HCT116 (cell line): ENCODE measurements at regions not wholly inside any gene's neighbourhood (a gene's known extent, or its start where the extent isn't known, plus 50 kb on each side); places are given as distances from the start of the nearest gene placed in this dataset.

ENCODE experiments used
- ATAC-seq: fragments of 200-7000 bp; cut with Tn5 transposase; 2 replicates; pipeline ENCODE4 v1.9.1; 2020; ENCODE audit warnings: mild to moderate bottlenecking, moderate library complexity
- BruUV-seq: library from RNA; stranded (reverse); fragments of 400-500 nt; replicated peaks from 2 replicates; lab custom pipeline; 2021; lab: Mats Ljungman, UMichigan
- CTCF ChIA-PET: fragments of 300-600 bp; sonication (Branson Sonifier 250); formaldehyde crosslinking; loops from one replicate; lab custom pipeline; 2021; ENCODE audit warnings: antibody characterized with exemption; lab: Charles Lee
- POLR2A ChIA-PET: fragments of 300-600, 350-600 bp; sonication (Branson Sonifier 250); formaldehyde crosslinking; loops from one replicate; lab custom pipeline; 2021; ENCODE audit warnings: antibody characterized with exemption; lab: Charles Lee
- RAD21 ChIA-PET, 2 experiments: fragments of 300-600 bp; sonication (Branson Sonifier 250); formaldehyde crosslinking; loops; one replicate each; lab custom pipeline; 2023; ENCODE audit warnings: low total read pairs in 2 of 2; ENCODE audit not compliant: uncharacterized antibody in 2 of 2, unreplicated experiment in 2 of 2, low non-redundant PET in 1 of 2; lab: Charles Lee
- DNase-seq: peaks from one replicate; pipeline ENCODE4 v3.0.0-alpha.2; 2010; ENCODE audit warnings: low read depth, low spot score
- H2AFZ ChIP-seq: fragments of 200-600 bp; shearing (Covaris generic), sonication (generic); 2 replicates; pipeline ENCODE4 v1.6.1; 2017; ENCODE audit warnings: low read depth, mixed run types, mixed read lengths, antibody characterized with exemption, low read length; ENCODE audit not compliant: poor library complexity, severe bottlenecking
- H3K27ac ChIP-seq: 2 replicates; pipeline ENCODE4 v1.5.1; 2012; ENCODE audit warnings: low read depth, low read length
- H3K27me3 ChIP-seq: fragments of 200-600 bp; sonication (generic); 2 replicates; pipeline ENCODE4 v1.6.1; 2016; ENCODE audit warnings: mixed run types, low read length, mixed read lengths; ENCODE audit not compliant: insufficient read depth
- H3K36me3 ChIP-seq, 2 experiments: fragments of 200-500 bp in 1 of 2; fragments of 200-600 bp in 1 of 2; sonication (Bioruptor generic) in 1 of 2; sonication (generic) in 1 of 2; 2 replicates each; pipeline versions ENCODE4 v1.5.1 to v1.6.1; 2014 to 2016; ENCODE audit warnings: low read length in 2 of 2, inconsistent platforms in 1 of 2, mixed read lengths in 1 of 2, mixed run types in 1 of 2; ENCODE audit not compliant: insufficient read depth in 2 of 2, control insufficient read depth in 1 of 2
- H3K4me1 ChIP-seq, 2 experiments: fragments of 200-600 bp in 1 of 2; sonication (generic) in 1 of 2; 2 replicates each; pipeline versions ENCODE4 v1.5.1 to v1.6.1; 2012 to 2017; ENCODE audit warnings: low read length in 2 of 2, inconsistent platforms in 1 of 2, mild to moderate bottlenecking in 1 of 2, mixed read lengths in 1 of 2, mixed run types in 1 of 2, moderate library complexity in 1 of 2; ENCODE audit not compliant: insufficient read depth in 2 of 2, control insufficient read depth in 1 of 2
- H3K4me2 ChIP-seq: fragments of 200-600 bp; sonication (generic); 2 replicates; pipeline ENCODE4 v1.6.1; 2017; ENCODE audit warnings: mixed run types, low read length, mixed read lengths
- H3K4me3 ChIP-seq, 2 experiments: fragments of 200-600 bp in 1 of 2; sonication (generic) in 1 of 2; replicated peaks in 1 of 2; 2 replicates each; pipeline ENCODE4 v1.5.1; 2011 to 2016; ENCODE audit warnings: low read length in 2 of 2, control low read depth in 1 of 2, low read depth in 1 of 2, mild to moderate bottlenecking in 1 of 2, mixed read lengths in 1 of 2, mixed run types in 1 of 2
- H3K79me2 ChIP-seq: fragments of 200-600 bp; sonication (generic); 2 replicates; pipeline ENCODE4 v1.6.1; 2017; ENCODE audit warnings: mild to moderate bottlenecking, mixed run types, low read length, moderate library complexity, mixed read lengths; ENCODE audit not compliant: insufficient read depth
- H3K9ac ChIP-seq: fragments of 200-600 bp; sonication (generic); 2 replicates; pipeline ENCODE4 v1.6.1; 2016; ENCODE audit warnings: low read length, mixed read lengths
- H3K9me2 ChIP-seq: fragments of 200-600 bp; sonication (generic), shearing (Covaris generic); 2 replicates; pipeline ENCODE4 v1.6.1; 2017; ENCODE audit warnings: mixed run types, mild to moderate bottlenecking, moderate library complexity; ENCODE audit not compliant: insufficient read depth
- H3K9me3 ChIP-seq, 2 experiments: fragments of 200-500 bp in 1 of 2; fragments of 200-600 bp in 1 of 2; sonication (Bioruptor generic) in 1 of 2; sonication (generic) in 1 of 2; 2 replicates each; pipeline ENCODE4 v1.6.1; 2014 to 2017; ENCODE audit warnings: low read length in 2 of 2, mixed read lengths in 2 of 2, inconsistent platforms in 1 of 2, low read depth in 1 of 2, mild to moderate bottlenecking in 1 of 2, mixed run types in 1 of 2, moderate library complexity in 1 of 2; ENCODE audit not compliant: control insufficient read depth in 1 of 2, insufficient read depth in 1 of 2
- H4K20me1 ChIP-seq: fragments of 200-600 bp; sonication (generic), shearing (Covaris generic); 2 replicates; pipeline ENCODE4 v1.6.1; 2017; ENCODE audit warnings: mixed run types, mild to moderate bottlenecking, moderate library complexity; ENCODE audit not compliant: insufficient read depth
- CEBPB ChIP-seq: IDR thresholded peaks from 2 replicates; pipeline ENCODE4 v1.6.1; 2012; ENCODE audit warnings: low read depth
- CTCF ChIP-seq, 3 experiments: fragments of 200-600 bp in 1 of 3; sonication (generic) in 1 of 3; IDR thresholded peaks in 2 of 3; conservative IDR thresholded peaks in 1 of 3; 2 replicates each; pipeline ENCODE4 v1.5.1; 2012 to 2017; ENCODE audit warnings: low read depth in 2 of 3, low read length in 2 of 3, antibody characterized with exemption in 1 of 3, borderline replicate concordance in 1 of 3, control low read depth in 1 of 3, mild to moderate bottlenecking in 1 of 3, mixed read lengths in 1 of 3, mixed run types in 1 of 3, moderate library complexity in 1 of 3; ENCODE audit not compliant: insufficient read depth in 1 of 3
- EGR1 ChIP-seq: IDR thresholded peaks from 2 replicates; pipeline ENCODE4 v1.6.1; 2012; ENCODE audit warnings: low read depth
- ELF1 ChIP-seq: IDR thresholded peaks from 2 replicates; pipeline ENCODE4 v1.6.1; 2012; ENCODE audit warnings: low read depth, borderline replicate concordance
- EZH2 ChIP-seq: fragments of 200-600 bp; sonication (generic); IDR thresholded peaks from 2 replicates; pipeline ENCODE4 v1.6.1; 2017; ENCODE audit warnings: antibody characterized with exemption, mixed run types
- JUND ChIP-seq: IDR thresholded peaks from 2 replicates; pipeline ENCODE4 v1.6.1; 2012
- MAX ChIP-seq: IDR thresholded peaks from 2 replicates; pipeline ENCODE4 v1.6.1; 2012
- POLR2A ChIP-seq: IDR thresholded peaks from 2 replicates; pipeline ENCODE4 v1.7.0; 2011; ENCODE audit warnings: borderline replicate concordance; ENCODE audit not compliant: insufficient read depth, insufficient read length; ENCODE audit errors: extremely low read depth
- REST ChIP-seq: IDR thresholded peaks from 2 replicates; pipeline ENCODE4 v1.6.1; 2012; ENCODE audit warnings: low read depth
- SIN3A ChIP-seq: IDR thresholded peaks from 2 replicates; pipeline ENCODE4 v1.6.1; 2012; ENCODE audit warnings: low read depth
- SP1 ChIP-seq: IDR thresholded peaks from 2 replicates; pipeline ENCODE4 v1.6.1; 2012; ENCODE audit warnings: low read depth
- SRF ChIP-seq: IDR thresholded peaks from 2 replicates; pipeline ENCODE4 v1.6.1; 2012; ENCODE audit warnings: low read depth
- TCF7L2 ChIP-seq: IDR thresholded peaks from 2 replicates; pipeline ENCODE4 v1.7.0; 2011; ENCODE audit warnings: borderline replicate concordance, inconsistent platforms; ENCODE audit not compliant: insufficient read depth, insufficient read length; ENCODE audit errors: extremely low read depth
- ZFX ChIP-seq: fragments of 450-650 bp; IDR thresholded peaks from 2 replicates; pipeline ENCODE4 v1.6.1; 2017
- ZNF274 ChIP-seq: fragments of 200-500 bp; sonication (Bioruptor generic); IDR thresholded peaks from 2 replicates; pipeline ENCODE4 v1.6.1; 2014; ENCODE audit warnings: mild to moderate bottlenecking, low read depth, low read length, inconsistent platforms
- intact Hi-C: fragments of 100-400 bp; cut with micrococcal nuclease; formaldehyde crosslinking; loops from 2 replicates; pipeline ENCODE4 v1.10.0; 2022

- no peaks in the 10 kb centered on the region for H3K4me1 ChIP-seq
- ChIA-PET CTCF (no interaction called here), RAD21 (no interaction called here), POLR2A (no interaction called here)
- H3K79me2 ChIP-seq, result no peaks in the 10 kb centered on the region
- H4K20me1 ChIP-seq, result no peaks in the 10 kb centered on the region
- no peak for ATAC-seq
- H3K9ac ChIP-seq, result no peak overlapping the region
- H3K36me3 ChIP-seq, result no peaks in the 10 kb centered on the region
- no peaks in the 10 kb centered on the region for H3K9me2 ChIP-seq
- intact Hi-C loops, result no loop called here
- H3K4me3 ChIP-seq, result no peak overlapping the region
- BruUV-seq, result no TSS peak
- no peak overlapping the region for H2AFZ ChIP-seq
- DNase-seq, result no peak
- H3K27ac ChIP-seq, result no peak overlapping the region
- H3K27me3 ChIP-seq, result no peaks in the 10 kb centered on the region
- no peak for TF ChIP-seq JUND
- H3K4me2 ChIP-seq, result no peak overlapping the region
- H3K9me3 ChIP-seq, result peaks cover 8 to 12% of the 10 kb centered on the region in 2 experiments; a peak in 2 of 4 replicates
Observed at GRCh38 chr12:127984386-127985055, 282.4 kb upstream of the TMEM132C start.

GRCh38 chr12:127987199-127987901, 279.6 kb upstream of the TMEM132C start:
- ChIA-PET POLR2A (no interaction called here), CTCF (no interaction called here), RAD21 (no interaction called here)
- H3K9me3 ChIP-seq, result peaks cover 8 to 18% of the 10 kb centered on the region in 2 experiments; a peak in 2 of 4 replicates
- no peaks in the 10 kb centered on the region for H3K36me3 ChIP-seq
- no peaks in the 10 kb centered on the region for H4K20me1 ChIP-seq
- no peak overlapping the region for H3K27ac ChIP-seq
- H3K27me3 ChIP-seq, result no peaks in the 10 kb centered on the region
- BruUV-seq, result no TSS peak
- ATAC-seq, result no peak
- no peak overlapping the region for H3K4me3 ChIP-seq
- no peak overlapping the region for H2AFZ ChIP-seq
- H3K4me1 ChIP-seq, result no peaks in the 10 kb centered on the region
- DNase-seq, result no peak
- no peak overlapping the region for H3K9ac ChIP-seq
- H3K4me2 ChIP-seq, result no peak overlapping the region
- H3K9me2 ChIP-seq, result no peaks in the 10 kb centered on the region
- intact Hi-C loops, result no loop called here
- H3K79me2 ChIP-seq, result no peaks in the 10 kb centered on the region
- no peak for TF ChIP-seq TCF7L2
- TF ChIP-seq MAX, result no peak
- no peak for TF ChIP-seq SRF
- no peak for TF ChIP-seq CTCF (IDR thresholded peaks at IDR 0.05 in 2 of 3, conservative IDR thresholded peaks at IDR 0.05 in 1 of 3; ENCODE audit: borderline replicate concordance in 1 of 3, insufficient read depth in 1 of 3, low read depth in 2 of 3, low read length in 2 of 3)
- no peak for TF ChIP-seq ZFX
- TF ChIP-seq EGR1, result no peak
- no peak for TF ChIP-seq REST
- TF ChIP-seq ELF1, result no peak
- TF ChIP-seq SIN3A, result no peak
- TF ChIP-seq CEBPB, result no peak
- no peak for TF ChIP-seq JUND
- no peak for TF ChIP-seq SP1
- no peak for TF ChIP-seq EZH2
- no peak for TF ChIP-seq POLR2A
- TF ChIP-seq ZNF274, result no peak
